Body of pancreas (tissue), 4 donors: ENCODE measurements at regions not wholly inside any gene's neighbourhood (a gene's known extent, or its start where the extent isn't known, plus 50 kb on each side); places are given as distances from the start of the nearest gene placed in this dataset.

Experiments
- POLR2A ChIP-seq, 3 donors: fragments of 450-650 bp; IDR thresholded peaks; one replicate each; pipeline ENCODE4 v1.6.1; 2016; ENCODE audit warnings: antibody characterized with exemption in 3 of 3, mild to moderate bottlenecking in 2 of 3
- TF ChIP-seq, protein P1 (sequence below), 7 experiments: fragments of 450-650 bp in 4 of 7; fragments of 200-600 bp in 3 of 7; sonication (generic) in 3 of 7; IDR thresholded peaks; one replicate each; pipeline ENCODE4 v1.5.1; 2016 to 2019; ENCODE audit warnings: antibody characterized with exemption in 7 of 7

- TF ChIP-seq, protein P1, sequence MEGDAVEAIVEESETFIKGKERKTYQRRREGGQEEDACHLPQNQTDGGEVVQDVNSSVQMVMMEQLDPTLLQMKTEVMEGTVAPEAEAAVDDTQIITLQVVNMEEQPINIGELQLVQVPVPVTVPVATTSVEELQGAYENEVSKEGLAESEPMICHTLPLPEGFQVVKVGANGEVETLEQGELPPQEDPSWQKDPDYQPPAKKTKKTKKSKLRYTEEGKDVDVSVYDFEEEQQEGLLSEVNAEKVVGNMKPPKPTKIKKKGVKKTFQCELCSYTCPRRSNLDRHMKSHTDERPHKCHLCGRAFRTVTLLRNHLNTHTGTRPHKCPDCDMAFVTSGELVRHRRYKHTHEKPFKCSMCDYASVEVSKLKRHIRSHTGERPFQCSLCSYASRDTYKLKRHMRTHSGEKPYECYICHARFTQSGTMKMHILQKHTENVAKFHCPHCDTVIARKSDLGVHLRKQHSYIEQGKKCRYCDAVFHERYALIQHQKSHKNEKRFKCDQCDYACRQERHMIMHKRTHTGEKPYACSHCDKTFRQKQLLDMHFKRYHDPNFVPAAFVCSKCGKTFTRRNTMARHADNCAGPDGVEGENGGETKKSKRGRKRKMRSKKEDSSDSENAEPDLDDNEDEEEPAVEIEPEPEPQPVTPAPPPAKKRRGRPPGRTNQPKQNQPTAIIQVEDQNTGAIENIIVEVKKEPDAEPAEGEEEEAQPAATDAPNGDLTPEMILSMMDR (IDR thresholded peaks at IDR 0.05), result no peak
- no peak for TF ChIP-seq POLR2A (IDR thresholded peaks at IDR 0.05)
Measured at GRCh38 chr11:80096736-80097135, 655.9 kb upstream of the TENM4 start.
